ENCODE measurements at regions not wholly inside any gene's neighbourhood (a gene's known extent, or its start where the extent isn't known, plus 50 kb on each side); places are given as distances from the start of the nearest gene placed in this dataset.

- TF ChIP-seq CTCF (IDR thresholded peaks at IDR 0.05) (no peak), POLR2A (IDR thresholded peaks at IDR 0.05) (no peak)
Measured at GRCh38 chr15:101561584-101561906, 72.0 kb upstream of the PCSK6 start.

Measured in prostate gland (tissue), 2 donors.